GM12892 (cell line): ENCODE measurements at regions not wholly inside any gene's neighbourhood (a gene's known extent, or its start where the extent isn't known, plus 50 kb on each side); places are given as distances from the start of the nearest gene placed in this dataset.

Source experiments
- POLR2A ChIP-seq: IDR thresholded peaks from 2 replicates; pipeline ENCODE4 v1.6.1; 2011; ENCODE audit warnings: low read depth, low read length, control low read depth
- POLR2AphosphoS5 ChIP-seq: IDR thresholded peaks from 2 replicates; pipeline ENCODE4 v1.6.1; 2011; ENCODE audit warnings: low read depth, low read length, control low read depth
- TAF1 ChIP-seq: IDR thresholded peaks from 2 replicates; pipeline ENCODE4 v1.6.1; 2011; ENCODE audit warnings: low read depth, mild to moderate bottlenecking, control low read depth, low read length, borderline replicate concordance

- no peak for TF ChIP-seq POLR2A
- no peak for TF ChIP-seq POLR2AphosphoS5
- no peak for TF ChIP-seq TAF1
These were observed 1441.8 kb downstream of the TBC1D22A start for GRCh38 chr22:48204296-48204695.
